K562 (cell line): ENCODE measurements at regions not wholly inside any gene's neighbourhood (a gene's known extent, or its start where the extent isn't known, plus 50 kb on each side); places are given as distances from the start of the nearest gene placed in this dataset.

Experiments used
- ATAC-seq: fragments of 200-7000 bp; cut with Tn5 transposase; 3 replicates; pipeline ENCODE4 v1.9.1; 2020; ENCODE audit warnings: moderate library complexity
- BruUV-seq: library from RNA; stranded (reverse); fragments of 400-500 nt; replicated peaks from 2 replicates; lab custom pipeline; 2021; lab: Mats Ljungman, UMichigan
- CTCF ChIA-PET: fragments of 300-600 bp; formaldehyde crosslinking; extraction: SDS; loops from one replicate; lab custom pipeline; 2021; ENCODE audit warnings: low intra/inter-chr PET ratio; lab: Yijun Ruan, JAX
- POLR2A ChIA-PET: fragments of 300-600, 350-650 bp; sonication (Branson Sonifier 250); formaldehyde crosslinking; extraction: SDS; loops from one replicate; lab custom pipeline; 2021; ENCODE audit warnings: antibody characterized with exemption, inconsistent platforms; lab: Yijun Ruan, JAX
- DNase-seq, 4 experiments: peaks; one replicate each; pipeline versions ENCODE4 v3.0.0 to v3.0.0-alpha.2; 2011 to 2018; ENCODE audit warnings: low spot score in 3 of 4, mixed read lengths in 3 of 4; ENCODE audit errors: extremely low read depth in 1 of 4
- FAIRE-seq: peaks from 2 replicates; lab custom pipeline; 2011; peaks lifted over from hg19 to GRCh38; lab: Jason Lieb, UNC
- H2AFZ ChIP-seq: 2 replicates; pipeline ENCODE4 v1.6.0; 2011; ENCODE audit warnings: low read depth, low read length, control low read depth, inconsistent platforms
- H3K27ac ChIP-seq: fragments of 200-600 bp; 3 replicates; pipeline ENCODE4 v1.8.0; 2011; ENCODE audit warnings: low read depth, mild to moderate bottlenecking, control low read depth, inconsistent platforms, low read length, moderate library complexity, mixed read lengths; ENCODE audit errors: extremely low read depth
- H3K27me3 ChIP-seq, 2 experiments: fragments of 300-600 bp in 1 of 2; 2 replicates in 1 of 2; 3 replicates in 1 of 2; pipeline versions ENCODE4 v1.6.0 to v1.8.0; 2011; ENCODE audit warnings: inconsistent platforms in 2 of 2, low read length in 2 of 2, mild to moderate bottlenecking in 1 of 2, mixed read lengths in 1 of 2, moderate library complexity in 1 of 2; ENCODE audit not compliant: control insufficient read depth in 2 of 2, insufficient read depth in 2 of 2
- H3K36me3 ChIP-seq: fragments of 300-600 bp; 3 replicates; pipeline ENCODE4 v1.8.0; 2011; ENCODE audit warnings: mild to moderate bottlenecking, low read length, inconsistent platforms; ENCODE audit not compliant: control insufficient read depth, insufficient read depth
- H3K4me1 ChIP-seq, 2 experiments: fragments of 200-600 bp in 1 of 2; replicated peaks in 1 of 2; 2 replicates in 1 of 2; 3 replicates in 1 of 2; pipeline versions ENCODE4 v1.5.1 to v1.8.0; 2011; ENCODE audit warnings: inconsistent platforms in 2 of 2, low read length in 2 of 2, mild to moderate bottlenecking in 1 of 2, mixed read lengths in 1 of 2, moderate library complexity in 1 of 2; ENCODE audit not compliant: control insufficient read depth in 2 of 2, insufficient read depth in 2 of 2
- H3K4me2 ChIP-seq: 2 replicates; pipeline ENCODE4 v1.6.1; 2011; ENCODE audit warnings: low read length, control low read depth, inconsistent platforms, mixed read lengths; ENCODE audit not compliant: insufficient read depth
- H3K4me3 ChIP-seq: fragments of 200-600 bp; sonication (generic), shearing (Covaris generic); 2 replicates; pipeline ENCODE4 v1.5.1; 2016; ENCODE audit warnings: control low read depth, inconsistent platforms
- H3K79me2 ChIP-seq: fragments of 200-600 bp; 3 replicates; pipeline ENCODE4 v1.8.0; 2011; ENCODE audit warnings: low read length, inconsistent platforms; ENCODE audit not compliant: control insufficient read depth, insufficient read depth
- H3K9ac ChIP-seq, 2 experiments: 2 replicates each; pipeline versions ENCODE4 v1.6.0 to v1.6.1; 2011; ENCODE audit warnings: low read depth in 2 of 2, low read length in 2 of 2, control low read depth in 1 of 2, inconsistent platforms in 1 of 2, mild to moderate bottlenecking in 1 of 2, mixed read lengths in 1 of 2; ENCODE audit not compliant: insufficient read depth in 1 of 2
- H3K9me1 ChIP-seq: one replicate; pipeline ENCODE4 v1.6.0; 2011; ENCODE audit warnings: inconsistent platforms, mild to moderate bottlenecking, low read length, moderate library complexity; ENCODE audit not compliant: control insufficient read depth, insufficient read depth
- H3K9me3 ChIP-seq: replicated peaks from 2 replicates; pipeline ENCODE4 v1.5.1; 2011; ENCODE audit warnings: low read depth, low read length, inconsistent platforms; ENCODE audit not compliant: control insufficient read depth, insufficient read depth
- H4K20me1 ChIP-seq: replicated peaks from 2 replicates; pipeline ENCODE4 v1.6.1; 2011; ENCODE audit warnings: low read length, inconsistent platforms, mixed read lengths; ENCODE audit not compliant: control insufficient read depth, insufficient read depth
- CSDE1 ChIP-seq, 2 experiments: fragments of 450-650 bp; IDR thresholded peaks; 2 replicates each; pipeline ENCODE4 v1.6.1; 2016; ENCODE audit warnings: mild to moderate bottlenecking in 1 of 2
- IFI16 ChIP-seq: fragments of 250-450 bp; sonication (Bioruptor Pico); IDR thresholded peaks from 2 replicates; pipeline ENCODE4 v2.1.2; 2022; ENCODE audit warnings: mild to moderate bottlenecking, inconsistent platforms
- NFRKB ChIP-seq: fragments of 450-650 bp; IDR thresholded peaks from 2 replicates; pipeline ENCODE4 v1.6.1; 2016; ENCODE audit warnings: low read depth
- POLR2G ChIP-seq: fragments of 200-400 bp; formaldehyde crosslinking; IDR thresholded peaks from 2 replicates; pipeline ENCODE4 v1.6.1; 2017; ENCODE audit warnings: low read depth, mild to moderate bottlenecking, antibody characterized with exemption, low read length, moderate library complexity
- PYGO2 ChIP-seq: fragments of 450-650 bp; IDR thresholded peaks from 2 replicates; pipeline ENCODE4 v1.6.1; 2016; ENCODE audit warnings: mild to moderate bottlenecking, missing genetic modification characterization, moderate library complexity, missing compliant biosample characterization
- RBM25 ChIP-seq: fragments of 200-400 bp; formaldehyde crosslinking; IDR thresholded peaks from 2 replicates; pipeline ENCODE4 v1.6.1; 2018; ENCODE audit warnings: low read length, low read depth, moderate library complexity; ENCODE audit not compliant: severe bottlenecking
- SMAD4 ChIP-seq: fragments of 250-450 bp; sonication (Bioruptor Pico); conservative IDR thresholded peaks from 2 replicates; pipeline ENCODE4 v1.8.0; 2021; ENCODE audit warnings: inconsistent platforms, mild to moderate bottlenecking, moderate library complexity
- ZC3H11A ChIP-seq: IDR thresholded peaks from 2 replicates; pipeline ENCODE4 v1.6.1; 2012; ENCODE audit warnings: low read depth, low read length, improper control_type of control experiment
- ZNF146 ChIP-seq: IDR thresholded peaks from one replicate; pipeline ENCODE4 v1.6.1; 2018; ENCODE audit warnings: missing compliant biosample characterization; ENCODE audit not compliant: unreplicated experiment
- ZNF408 ChIP-seq: fragments of 250-450 bp; sonication (Bioruptor Pico); IDR thresholded peaks from 2 replicates; pipeline ENCODE4 v1.4.0; 2020; ENCODE audit warnings: low read depth, mild to moderate bottlenecking, moderate library complexity
- WGBS: fragments of 100-300 bp; shearing (Covaris generic); methylation state at CpG from one replicate; pipeline ENCODE4 v1.1.6; 2016; ENCODE audit warnings: low coverage, mixed read lengths; ENCODE audit not compliant: insufficient coverage; ENCODE audit errors: missing lambda C conversion rate; 5-methylcytosine and 5-hydroxymethylcytosine counted together
- in situ Hi-C: fragments of 300-500 bp; cut with MboI; formaldehyde crosslinking; loops from 4 replicates; pipeline ENCODE4 v1.15.0; 2018; ENCODE audit warnings: inconsistent platforms, mixed read lengths
- intact Hi-C: fragments of 100-400 bp; cut with micrococcal nuclease; formaldehyde crosslinking; loops from 2 replicates; pipeline ENCODE4 v1.14.2; 2022
- TF ChIP-seq, protein P1 (sequence below): sonication (generic); formaldehyde crosslinking; IDR thresholded peaks from 2 replicates; pipeline ENCODE4 v1.8.0; 2023; ENCODE audit warnings: mild to moderate bottlenecking, missing genetic modification reagents
- TF ChIP-seq, protein P2 (sequence below): fragments of 450-650 bp; conservative IDR thresholded peaks from 2 replicates; pipeline ENCODE4 v1.6.1; 2016; ENCODE audit warnings: missing genetic modification characterization, low read depth, mild to moderate bottlenecking, control low read depth, missing compliant biosample characterization
- TF ChIP-seq, protein P3 (sequence below): sonication (generic); formaldehyde crosslinking; IDR thresholded peaks from 2 replicates; pipeline ENCODE4 v1.5.0; 2020; ENCODE audit warnings: missing genetic modification reagents
- TF ChIP-seq, protein P4 (sequence below): fragments of 200-400 bp; formaldehyde crosslinking; IDR thresholded peaks from 2 replicates; pipeline ENCODE4 v1.6.1; 2017; ENCODE audit warnings: mild to moderate bottlenecking, low read depth, low read length, moderate library complexity

DNA sequence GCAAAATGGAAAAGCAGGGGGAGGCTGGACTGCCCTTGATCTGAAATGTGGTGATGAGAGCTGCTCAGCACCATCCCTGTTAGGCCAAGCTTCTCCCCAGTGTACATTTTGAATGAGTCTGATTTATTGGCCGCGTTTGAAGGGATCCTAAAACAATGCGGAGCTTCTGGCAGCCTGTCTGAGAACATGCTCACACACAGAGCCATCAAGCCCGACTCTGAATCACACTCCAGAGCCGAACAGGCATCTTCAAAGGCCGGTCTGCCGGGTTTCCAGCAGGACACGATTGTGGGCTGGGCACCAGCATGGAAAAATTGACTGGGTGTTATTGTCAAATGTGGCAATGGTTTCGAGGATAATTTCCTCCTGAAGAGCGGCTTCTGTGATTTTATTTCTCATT, 235.9 kb downstream of the TFAP2C start (continued):
- TF ChIP-seq, protein P1, sequence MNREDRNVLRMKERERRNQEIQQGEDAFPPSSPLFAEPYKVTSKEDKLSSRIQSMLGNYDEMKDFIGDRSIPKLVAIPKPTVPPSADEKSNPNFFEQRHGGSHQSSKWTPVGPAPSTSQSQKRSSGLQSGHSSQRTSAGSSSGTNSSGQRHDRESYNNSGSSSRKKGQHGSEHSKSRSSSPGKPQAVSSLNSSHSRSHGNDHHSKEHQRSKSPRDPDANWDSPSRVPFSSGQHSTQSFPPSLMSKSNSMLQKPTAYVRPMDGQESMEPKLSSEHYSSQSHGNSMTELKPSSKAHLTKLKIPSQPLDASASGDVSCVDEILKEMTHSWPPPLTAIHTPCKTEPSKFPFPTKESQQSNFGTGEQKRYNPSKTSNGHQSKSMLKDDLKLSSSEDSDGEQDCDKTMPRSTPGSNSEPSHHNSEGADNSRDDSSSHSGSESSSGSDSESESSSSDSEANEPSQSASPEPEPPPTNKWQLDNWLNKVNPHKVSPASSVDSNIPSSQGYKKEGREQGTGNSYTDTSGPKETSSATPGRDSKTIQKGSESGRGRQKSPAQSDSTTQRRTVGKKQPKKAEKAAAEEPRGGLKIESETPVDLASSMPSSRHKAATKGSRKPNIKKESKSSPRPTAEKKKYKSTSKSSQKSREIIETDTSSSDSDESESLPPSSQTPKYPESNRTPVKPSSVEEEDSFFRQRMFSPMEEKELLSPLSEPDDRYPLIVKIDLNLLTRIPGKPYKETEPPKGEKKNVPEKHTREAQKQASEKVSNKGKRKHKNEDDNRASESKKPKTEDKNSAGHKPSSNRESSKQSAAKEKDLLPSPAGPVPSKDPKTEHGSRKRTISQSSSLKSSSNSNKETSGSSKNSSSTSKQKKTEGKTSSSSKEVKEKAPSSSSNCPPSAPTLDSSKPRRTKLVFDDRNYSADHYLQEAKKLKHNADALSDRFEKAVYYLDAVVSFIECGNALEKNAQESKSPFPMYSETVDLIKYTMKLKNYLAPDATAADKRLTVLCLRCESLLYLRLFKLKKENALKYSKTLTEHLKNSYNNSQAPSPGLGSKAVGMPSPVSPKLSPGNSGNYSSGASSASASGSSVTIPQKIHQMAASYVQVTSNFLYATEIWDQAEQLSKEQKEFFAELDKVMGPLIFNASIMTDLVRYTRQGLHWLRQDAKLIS (CRISPR knock-in tag) = no peak
- TF ChIP-seq IFI16 = no peak
- no peak for TF ChIP-seq POLR2G
- TF ChIP-seq, protein P2, sequence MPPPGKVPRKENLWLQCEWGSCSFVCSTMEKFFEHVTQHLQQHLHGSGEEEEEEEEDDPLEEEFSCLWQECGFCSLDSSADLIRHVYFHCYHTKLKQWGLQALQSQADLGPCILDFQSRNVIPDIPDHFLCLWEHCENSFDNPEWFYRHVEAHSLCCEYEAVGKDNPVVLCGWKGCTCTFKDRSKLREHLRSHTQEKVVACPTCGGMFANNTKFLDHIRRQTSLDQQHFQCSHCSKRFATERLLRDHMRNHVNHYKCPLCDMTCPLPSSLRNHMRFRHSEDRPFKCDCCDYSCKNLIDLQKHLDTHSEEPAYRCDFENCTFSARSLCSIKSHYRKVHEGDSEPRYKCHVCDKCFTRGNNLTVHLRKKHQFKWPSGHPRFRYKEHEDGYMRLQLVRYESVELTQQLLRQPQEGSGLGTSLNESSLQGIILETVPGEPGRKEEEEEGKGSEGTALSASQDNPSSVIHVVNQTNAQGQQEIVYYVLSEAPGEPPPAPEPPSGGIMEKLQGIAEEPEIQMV = no peak
- TF ChIP-seq, all 486 proteins: peak for 0

DNA sequence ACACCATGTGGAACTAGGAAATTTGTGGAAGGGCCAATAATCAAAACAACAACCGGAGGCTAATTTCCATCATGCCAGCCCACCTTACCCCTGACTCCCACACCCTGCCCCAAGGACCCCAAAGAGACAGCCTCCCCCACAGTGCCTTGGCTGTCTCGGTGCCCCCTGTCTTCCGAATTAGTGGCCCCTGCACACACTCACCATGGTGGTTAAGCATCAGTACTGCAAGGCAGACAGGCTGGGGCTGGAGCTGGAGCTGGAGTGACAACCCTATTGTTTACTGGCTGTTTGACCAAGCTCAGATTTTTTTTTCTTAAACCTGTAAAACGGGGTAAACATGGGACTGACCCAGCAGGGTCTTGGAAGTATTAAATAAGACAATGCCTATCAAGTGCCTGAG, 238.0 kb downstream of the TFAP2C start:
- DNase-seq (no peak), ATAC-seq (no peak), FAIRE-seq (no peak)
- WGBS = 0% methylated on average over 4 of the region's 4 CpGs
- intact Hi-C loops = no loop called here
- Histone ChIP-seq H3K36me3 (no peaks in the 10 kb centered on the region), H3K79me2 (no peaks in the 10 kb centered on the region), H3K9ac (no peak overlapping the region), H3K9me3 (no peaks in the 10 kb centered on the region), H3K9me1 (no peaks in the 10 kb centered on the region), H2AFZ (no peak overlapping the region), H3K27ac (no peak overlapping the region), H3K4me2 (no peak overlapping the region), H4K20me1 (no peaks in the 10 kb centered on the region), H3K27me3 (peaks cover 2 to 25% of the 10 kb centered on the region in 2 experiments; a peak in 3 of 5 replicates), H3K4me1 (no peaks in the 10 kb centered on the region), H3K4me3 (no peak overlapping the region)
- in situ Hi-C loops = no loop called here
- ChIA-PET CTCF (no interaction called here), POLR2A (no interaction called here)
- BruUV-seq = no TSS peak
- TF ChIP-seq, protein P3, sequence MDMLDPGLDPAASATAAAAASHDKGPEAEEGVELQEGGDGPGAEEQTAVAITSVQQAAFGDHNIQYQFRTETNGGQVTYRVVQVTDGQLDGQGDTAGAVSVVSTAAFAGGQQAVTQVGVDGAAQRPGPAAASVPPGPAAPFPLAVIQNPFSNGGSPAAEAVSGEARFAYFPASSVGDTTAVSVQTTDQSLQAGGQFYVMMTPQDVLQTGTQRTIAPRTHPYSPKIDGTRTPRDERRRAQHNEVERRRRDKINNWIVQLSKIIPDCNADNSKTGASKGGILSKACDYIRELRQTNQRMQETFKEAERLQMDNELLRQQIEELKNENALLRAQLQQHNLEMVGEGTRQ (CRISPR knock-in tag) = no peak
- TF ChIP-seq ZNF146 = no peak
- TF ChIP-seq, protein P4, sequence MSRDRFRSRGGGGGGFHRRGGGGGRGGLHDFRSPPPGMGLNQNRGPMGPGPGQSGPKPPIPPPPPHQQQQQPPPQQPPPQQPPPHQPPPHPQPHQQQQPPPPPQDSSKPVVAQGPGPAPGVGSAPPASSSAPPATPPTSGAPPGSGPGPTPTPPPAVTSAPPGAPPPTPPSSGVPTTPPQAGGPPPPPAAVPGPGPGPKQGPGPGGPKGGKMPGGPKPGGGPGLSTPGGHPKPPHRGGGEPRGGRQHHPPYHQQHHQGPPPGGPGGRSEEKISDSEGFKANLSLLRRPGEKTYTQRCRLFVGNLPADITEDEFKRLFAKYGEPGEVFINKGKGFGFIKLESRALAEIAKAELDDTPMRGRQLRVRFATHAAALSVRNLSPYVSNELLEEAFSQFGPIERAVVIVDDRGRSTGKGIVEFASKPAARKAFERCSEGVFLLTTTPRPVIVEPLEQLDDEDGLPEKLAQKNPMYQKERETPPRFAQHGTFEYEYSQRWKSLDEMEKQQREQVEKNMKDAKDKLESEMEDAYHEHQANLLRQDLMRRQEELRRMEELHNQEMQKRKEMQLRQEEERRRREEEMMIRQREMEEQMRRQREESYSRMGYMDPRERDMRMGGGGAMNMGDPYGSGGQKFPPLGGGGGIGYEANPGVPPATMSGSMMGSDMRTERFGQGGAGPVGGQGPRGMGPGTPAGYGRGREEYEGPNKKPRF = no peak
- no peak for TF ChIP-seq ZNF408
- no peak for TF ChIP-seq CSDE1 (IDR thresholded peaks at IDR 0.05)
- TF ChIP-seq SMAD4 (CRISPR knock-in tag) = no peak
- no peak for TF ChIP-seq PYGO2
- TF ChIP-seq NFRKB = no peak
- no peak for TF ChIP-seq RBM25
- TF ChIP-seq ZC3H11A = no peak
